A549 (cell line): ENCODE measurements at regions not wholly inside any gene's neighbourhood (a gene's known extent, or its start where the extent isn't known, plus 50 kb on each side); places are given as distances from the start of the nearest gene placed in this dataset.
"Not testable (repeated sequence)": the region's sequence is repeated elsewhere in the genome, so short reads cannot be mapped to it uniquely, and the experiment has no call there.

ENCODE experiments used
- ATAC-seq, 2 experiments: fragments of 200-7000 bp in 1 of 2; fragments of >200 bp in 1 of 2; cut with Nextera tagmentation in 1 of 2; cut with Tn5 transposase in 1 of 2; 3 replicates each; pipeline versions ENCODE4 v1.8.0 to v1.9.1; 2018 to 2020; ENCODE audit warnings: mild to moderate bottlenecking in 1 of 2, moderate library complexity in 1 of 2
- CTCF ChIA-PET: fragments of 300-600 bp; sonication (Branson Sonifier 250); formaldehyde crosslinking; extraction: SDS; loops from one replicate; lab custom pipeline; 2021; ENCODE audit warnings: antibody characterized with exemption, inconsistent platforms; lab: Yijun Ruan, JAX
- POLR2A ChIA-PET: fragments of 350-600 bp; formaldehyde crosslinking; extraction: SDS; loops from one replicate; lab custom pipeline; 2021; ENCODE audit warnings: antibody characterized with exemption, inconsistent platforms; lab: Yijun Ruan, JAX
- DNase-seq, 2 experiments: peaks; one replicate each; pipeline versions ENCODE4 v3.0.0 to v3.0.0-alpha.2; 2011 to 2016; ENCODE audit warnings: low read depth in 1 of 2, low spot score in 1 of 2
- FAIRE-seq: peaks from 2 replicates; lab custom pipeline; 2011; peaks lifted over from hg19 to GRCh38; lab: Jason Lieb, UNC
- H3K27ac ChIP-seq, 2 experiments: fragments of >200 bp; sonication (Bioruptor Twin); formaldehyde crosslinking; 3 replicates each; pipeline ENCODE4 v1.5.1; 2016 to 2017
- H3K4me1 ChIP-seq: fragments of >200 bp; sonication (Bioruptor Twin); formaldehyde crosslinking; 3 replicates; pipeline ENCODE4 v1.6.1; 2016
- H3K4me2 ChIP-seq: fragments of >200 bp; sonication (Bioruptor Twin); formaldehyde crosslinking; 3 replicates; pipeline ENCODE4 v1.6.1; 2016
- H3K4me3 ChIP-seq: fragments of >200 bp; sonication (Bioruptor Twin); formaldehyde crosslinking; 3 replicates; pipeline ENCODE4 v1.5.1; 2016
- H3K9me3 ChIP-seq: fragments of >200 bp; sonication (Bioruptor Twin); formaldehyde crosslinking; 3 replicates; pipeline ENCODE4 v1.6.1; 2016
- ATOH8 ChIP-seq: fragments of 250-450 bp; sonication (Bioruptor Pico); IDR thresholded peaks from 2 replicates; pipeline ENCODE4 v1.5.0; 2020; ENCODE audit warnings: low read depth, mild to moderate bottlenecking, moderate library complexity
- BHLHE40 ChIP-seq: IDR thresholded peaks from 2 replicates; pipeline ENCODE4 v1.6.1; 2012; ENCODE audit warnings: low read depth, low read length, inconsistent platforms
- CHD2 ChIP-seq: fragments of 150-350 bp; IDR thresholded peaks from 2 replicates; pipeline ENCODE4 v1.6.1; 2014; ENCODE audit warnings: low read length; ENCODE audit not compliant: partially characterized antibody
- CHD4 ChIP-seq: fragments of 200-600 bp; sonication (generic); IDR thresholded peaks from 2 replicates; pipeline ENCODE4 v1.6.1; 2016; ENCODE audit warnings: antibody characterized with exemption, mild to moderate bottlenecking, borderline replicate concordance
- CTCF ChIP-seq: fragments of >200 bp; sonication (Bioruptor Twin); formaldehyde crosslinking; IDR thresholded peaks from 3 replicates; pipeline ENCODE4 v1.5.1; 2016
- E2F6 ChIP-seq: IDR thresholded peaks from 2 replicates; pipeline ENCODE4 v1.6.1; 2012; ENCODE audit warnings: low read depth, borderline replicate concordance
- HMGXB4 ChIP-seq: fragments of 250-450 bp; sonication (Bioruptor Pico); IDR thresholded peaks from 2 replicates; pipeline ENCODE4 v1.5.0; 2021; ENCODE audit warnings: mild to moderate bottlenecking, moderate library complexity, borderline replicate concordance
- HOXA7 ChIP-seq: fragments of 250-450 bp; sonication (Bioruptor Pico); IDR thresholded peaks from 2 replicates; pipeline ENCODE4 v1.5.0; 2020; ENCODE audit warnings: mild to moderate bottlenecking, moderate library complexity
- PBX3 ChIP-seq: IDR thresholded peaks from 2 replicates; pipeline ENCODE4 v1.6.1; 2012
- RFX5 ChIP-seq: fragments of 450-650 bp; IDR thresholded peaks from 2 replicates; pipeline ENCODE4 v1.7.1; 2014; ENCODE audit warnings: antibody characterized with exemption, mild to moderate bottlenecking, moderate library complexity
- TFCP2L1 ChIP-seq: fragments of 250-450 bp; sonication (Bioruptor Pico); IDR thresholded peaks from 2 replicates; pipeline ENCODE4 v1.5.0; 2021; ENCODE audit warnings: mild to moderate bottlenecking
- WGBS: methylation state at CpG from one replicate; pipeline ENCODE4 v1.1.6; 2017; ENCODE audit errors: missing lambda C conversion rate; 5-methylcytosine and 5-hydroxymethylcytosine counted together

- DNase-seq, result no peak
- Histone ChIP-seq H3K27ac (no peak overlapping the region), H3K4me1 (no peaks in the 10 kb centered on the region), H3K9me3 (0 out of 3 replicates have a peak, but pooled peaks cover 22% of the 10 kb centered on the region), H3K4me2 (no peak overlapping the region), H3K4me3 (no peak overlapping the region)
- FAIRE-seq, result no peak
- ATAC-seq, result no peak
- ChIA-PET CTCF (interaction anchor here (0.8 kb wide), 1 partner anchor 878 kb away, joined by 3 read pairs; no protein-coding TSS in a partner anchor), POLR2A (no interaction called here)
- TF ChIP-seq CHD4, result no peak
- WGBS, result 0% methylated on average over 1 of the region's 1 CpG
These were observed 451.6 kb downstream of the SOX11 start for GRCh38 chr2:6143812-6144211.

- peak; percentile 81 for FAIRE-seq
- H3K4me2 ChIP-seq, H3K27ac ChIP-seq, ATAC-seq, H3K4me1 ChIP-seq, CTCF ChIA-PET, DNase-seq, H3K4me3 ChIP-seq, POLR2A ChIA-PET: not testable (repeated sequence)
- WGBS, result 5% methylated on average over 1 of the region's 1 CpG
- 0 out of 3 replicates have a peak, but pooled peaks cover 18% of the 10 kb centered on the region for H3K9me3 ChIP-seq
These were observed 455.0 kb downstream of the SOX11 start for GRCh38 chr2:6147215-6147614.

- CTCF ChIA-PET, result no interaction called here
- no peak for DNase-seq
- no peak for TF ChIP-seq E2F6
- no peak for TF ChIP-seq BHLHE40
- no peak for TF ChIP-seq PBX3
- TF ChIP-seq RFX5, result no peak
- TF ChIP-seq ATOH8 (CRISPR knock-in tag), result no peak
- no peak for TF ChIP-seq HOXA7
- no peak for TF ChIP-seq TFCP2L1 (CRISPR knock-in tag)
These were observed 456.7 kb downstream of the SOX11 start for GRCh38 chr2:6148882-6149281.

GRCh38 chr2:6159606-6160005 is 467.4 kb downstream of the SOX11 start:
- Histone ChIP-seq H3K27ac (no peak overlapping the region), H3K4me3 (no peak overlapping the region), H3K4me2 (no peak overlapping the region), H3K4me1 (no peaks in the 10 kb centered on the region), H3K9me3 (0 out of 3 replicates have a peak, but pooled peaks cover 4% of the 10 kb centered on the region)
- ATAC-seq, result no peak
- no peak for DNase-seq
- no peak for FAIRE-seq
- ChIA-PET CTCF (no interaction called here), POLR2A (no interaction called here)
- WGBS, result 0% methylated on average over 3 of the region's 3 CpGs
- no peak for TF ChIP-seq CTCF
- no peak for TF ChIP-seq HMGXB4 (CRISPR knock-in tag)
- TF ChIP-seq CHD2, result no peak

More at GRCh38 chr2:6148882-6149281, 456.7 kb downstream of the SOX11 start:
- ATAC-seq (no peak), FAIRE-seq (no peak)
- POLR2A ChIA-PET, result no interaction called here
- H3K9me3 ChIP-seq, result 0 out of 3 replicates have a peak, but pooled peaks cover 12% of the 10 kb centered on the region
- no peaks in the 10 kb centered on the region for H3K4me1 ChIP-seq
- 2% methylated on average over 1 of the region's 1 CpG for WGBS
- no peak overlapping the region for H3K27ac ChIP-seq
- H3K4me2 ChIP-seq, result no peak overlapping the region
- no peak overlapping the region for H3K4me3 ChIP-seq
